HG03439 (cell line): ENCODE measurements at regions not wholly inside any gene's neighbourhood (a gene's known extent, or its start where the extent isn't known, plus 50 kb on each side); places are given as distances from the start of the nearest gene placed in this dataset.
"Not testable (repeated sequence)": the region's sequence is repeated elsewhere in the genome, so short reads cannot be mapped to it uniquely, and the experiment has no call there.

Experiments used
- ATAC-seq: cut with Tn5 transposase; IDR thresholded peaks from one replicate; pipeline ENCODE4 v1.9.1; 2021; ENCODE audit warnings: mild to moderate bottlenecking, moderate library complexity; ENCODE audit not compliant: unreplicated experiment

DNA sequence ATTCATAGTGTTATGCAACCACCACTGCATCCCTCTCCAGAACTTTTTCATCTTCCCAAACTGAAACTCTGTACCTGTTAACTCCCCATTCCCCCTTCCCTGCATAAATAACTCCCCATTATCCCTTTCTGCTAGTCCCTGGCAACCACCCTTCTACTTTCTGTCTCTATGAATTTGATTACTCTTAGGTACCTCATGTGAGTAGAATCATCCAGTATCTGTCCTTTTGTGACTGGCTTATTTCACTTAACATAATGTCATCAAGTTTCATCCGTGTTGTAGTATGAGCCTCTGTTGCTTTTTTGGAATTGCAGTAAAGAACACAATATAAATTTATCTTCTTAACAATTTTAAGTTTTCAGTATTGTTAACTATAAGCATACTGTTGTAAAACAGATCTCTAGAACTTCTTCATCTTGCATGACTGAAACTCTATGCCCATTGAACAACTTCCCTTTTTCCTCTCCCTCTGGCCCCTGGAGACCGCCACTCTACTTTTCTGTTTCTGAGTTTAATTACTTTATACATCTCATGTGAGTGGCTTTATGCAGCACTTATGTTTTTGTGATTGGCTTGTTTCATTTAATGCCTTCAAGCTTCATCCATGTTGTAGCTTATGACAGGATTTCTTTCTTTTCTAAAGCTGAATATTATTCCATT is 87.3 kb upstream of the ABCC4 start:
- ATAC-seq = no peak

DNA sequence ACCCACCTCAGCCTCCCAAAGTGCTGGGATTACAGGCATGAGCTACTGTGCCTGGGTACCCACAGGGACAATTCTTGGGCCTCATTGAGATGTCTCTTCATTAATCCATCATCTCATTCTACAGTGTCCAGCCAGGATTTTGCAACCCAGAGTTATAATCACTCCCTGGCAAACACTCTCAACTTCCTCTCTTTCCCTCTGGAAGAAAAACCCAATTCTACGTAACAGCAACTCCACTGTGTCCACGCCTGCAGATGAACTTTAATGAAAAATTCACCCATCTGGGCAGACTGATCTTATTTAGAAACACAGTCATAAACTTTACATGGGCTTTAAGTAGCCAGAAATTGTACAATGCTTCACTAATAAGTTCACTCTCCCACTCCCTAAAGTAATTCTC is 90.1 kb upstream of the ABCC4 start:
- no peak for ATAC-seq

DNA sequence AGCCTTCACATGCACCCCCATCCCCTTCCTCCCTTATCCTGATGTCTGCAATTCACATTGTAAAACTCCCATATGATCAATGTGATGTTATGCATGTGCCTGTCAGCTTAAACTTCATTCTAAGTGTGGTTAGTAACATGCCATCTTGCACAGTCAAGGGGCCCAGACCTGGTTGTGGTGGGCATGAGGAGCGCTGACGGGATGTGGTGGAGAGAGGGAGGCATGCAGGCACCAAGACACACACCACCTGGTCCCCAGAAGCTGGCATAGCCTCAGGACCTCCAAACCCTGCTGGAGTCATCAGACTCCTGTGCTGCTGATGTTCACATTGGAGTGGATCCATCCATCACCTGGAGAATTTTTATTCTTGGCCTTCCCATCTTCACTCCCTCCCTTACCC is 90.5 kb upstream of the ABCC4 start:
- no peak for ATAC-seq

DNA sequence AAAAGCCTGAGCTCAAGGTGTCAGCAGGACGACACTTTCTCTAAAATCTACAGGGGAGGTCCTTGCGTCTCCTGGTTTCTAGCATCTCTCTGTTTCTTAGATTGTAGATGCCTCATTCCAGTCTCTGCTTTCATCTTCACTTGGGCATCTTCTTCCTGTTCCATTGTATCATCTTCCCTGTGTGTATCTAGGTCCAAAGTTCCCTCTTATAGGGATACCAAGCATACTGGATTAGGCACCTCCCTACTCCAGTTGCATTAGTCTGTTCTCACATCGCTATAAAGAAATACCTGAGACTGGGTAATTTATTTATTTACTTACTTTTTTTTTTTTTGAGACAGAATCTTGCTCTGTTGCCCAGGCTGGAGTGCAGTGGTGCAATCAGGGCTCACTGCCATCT is 91.3 kb upstream of the ABCC4 start:
- ATAC-seq = no peak

GRCh38 chr13:95403349-95404140 is 102.3 kb upstream of the ABCC4 start:
- peak; percentile 16 for ATAC-seq

DNA sequence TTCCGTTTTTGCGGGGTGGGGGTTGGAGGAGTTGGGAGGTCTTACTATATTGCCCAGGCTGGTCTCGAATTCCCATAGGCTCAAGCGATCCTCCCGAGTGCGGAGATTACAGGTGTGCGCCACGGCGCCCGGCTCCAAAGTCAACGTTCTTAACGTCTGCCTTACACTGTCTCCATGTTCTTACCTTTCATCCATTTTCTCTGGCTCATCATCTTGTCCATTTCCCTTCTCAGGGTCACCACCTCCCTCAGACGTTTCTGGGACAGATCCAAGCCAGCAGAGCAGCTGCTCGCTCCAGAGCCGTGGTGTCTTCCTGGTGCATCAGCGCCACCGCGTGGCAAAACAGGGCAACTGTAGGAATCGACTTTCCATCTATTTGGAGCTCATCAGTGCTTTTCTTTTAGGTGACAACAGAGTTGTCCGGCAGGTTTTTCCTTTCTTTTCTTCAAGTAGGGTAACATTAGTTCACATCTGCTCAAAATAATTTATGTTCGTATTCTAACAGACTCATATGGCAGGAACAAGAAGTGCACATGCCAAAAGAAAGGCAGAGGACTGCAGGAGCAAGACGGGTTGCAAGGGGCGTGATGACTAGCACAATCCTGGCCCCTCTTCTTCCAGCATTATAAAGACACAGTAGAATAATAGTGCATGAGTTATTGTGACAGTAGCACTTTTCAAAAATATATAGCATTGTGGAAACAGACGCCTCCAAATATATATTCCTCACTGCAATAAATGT is 103.1 kb upstream of the ABCC4 start:
- ATAC-seq = peak; percentile 93

DNA sequence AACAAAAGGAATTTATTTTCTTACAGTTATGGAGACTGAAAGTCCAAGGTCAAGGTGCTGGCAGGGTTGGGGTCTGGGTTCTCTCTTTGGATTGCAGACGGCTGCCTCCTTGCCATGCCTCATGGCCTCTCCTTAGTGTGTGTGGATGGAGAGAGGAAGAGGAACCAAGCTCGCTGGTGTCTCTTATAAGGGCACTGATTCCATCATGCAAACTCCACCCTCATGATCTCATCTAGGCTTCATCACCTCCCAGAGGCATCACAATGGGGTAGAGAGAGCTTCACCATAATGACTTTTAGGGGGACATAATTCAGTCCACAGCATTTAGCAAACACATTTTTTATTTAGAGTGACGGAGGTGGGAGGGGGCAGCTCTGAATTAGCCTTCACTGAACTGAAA is 104.9 kb upstream of the ABCC4 start:
- no peak for ATAC-seq

DNA sequence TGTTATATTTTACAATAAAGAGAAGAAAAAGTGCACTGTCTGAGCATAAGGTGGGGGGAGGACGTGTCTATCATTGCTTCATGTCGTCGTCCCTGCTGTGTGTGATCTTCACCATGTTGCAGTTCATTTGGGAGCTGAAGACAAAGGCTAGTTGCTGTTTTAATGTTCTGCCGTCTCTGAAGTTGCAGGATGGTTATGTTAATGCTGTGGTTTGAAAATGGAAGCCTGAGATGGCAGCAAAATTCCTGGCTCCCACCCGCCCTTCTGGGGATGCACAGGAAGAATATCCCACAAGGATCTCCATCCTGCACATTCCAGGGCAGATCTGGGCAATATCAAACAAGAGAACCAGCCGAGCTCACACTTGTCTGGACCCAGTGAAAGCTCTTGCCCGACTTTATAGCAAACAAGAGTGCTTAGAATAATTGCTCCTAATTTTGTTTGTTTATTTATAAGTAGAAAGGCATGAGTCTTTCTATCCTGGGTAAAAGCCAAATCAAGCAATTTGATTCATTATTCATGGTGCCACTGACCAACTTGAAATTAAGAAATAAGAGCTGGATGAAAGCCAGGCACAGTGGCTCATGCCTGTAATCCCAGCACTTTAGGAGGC is 110.3 kb upstream of the ABCC4 start:
- no peak for ATAC-seq

DNA sequence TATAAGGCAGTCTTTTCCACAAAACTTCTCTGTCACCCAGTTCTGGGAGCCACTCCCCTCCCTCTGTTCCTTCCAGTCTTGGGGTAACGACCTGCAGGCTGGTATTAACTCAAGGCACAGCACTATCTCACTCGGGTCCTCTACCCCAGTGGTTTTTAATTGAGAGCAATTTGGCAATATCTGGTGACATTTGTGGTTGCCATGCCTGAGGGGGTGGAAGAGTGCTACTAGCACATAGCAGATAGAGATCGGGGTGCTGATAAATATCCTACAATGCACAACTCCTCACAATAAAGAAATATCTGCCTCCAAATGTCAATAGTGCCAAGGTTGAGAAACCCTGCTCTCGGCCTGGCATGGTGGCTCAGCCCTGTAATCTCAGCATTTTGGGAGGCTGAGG is 117.7 kb upstream of the ABCC4 start:
- no peak for ATAC-seq

GRCh38 chr13:95420501-95420900 is 119.2 kb upstream of the ABCC4 start:
- ATAC-seq = no peak

GRCh38 chr13:95426631-95427030 is 125.4 kb upstream of the ABCC4 start:
- ATAC-seq = no peak

GRCh38 chr13:95430525-95430924 is 122.0 kb upstream of the CLDN10 start:
- ATAC-seq = not testable (repeated sequence)

DNA sequence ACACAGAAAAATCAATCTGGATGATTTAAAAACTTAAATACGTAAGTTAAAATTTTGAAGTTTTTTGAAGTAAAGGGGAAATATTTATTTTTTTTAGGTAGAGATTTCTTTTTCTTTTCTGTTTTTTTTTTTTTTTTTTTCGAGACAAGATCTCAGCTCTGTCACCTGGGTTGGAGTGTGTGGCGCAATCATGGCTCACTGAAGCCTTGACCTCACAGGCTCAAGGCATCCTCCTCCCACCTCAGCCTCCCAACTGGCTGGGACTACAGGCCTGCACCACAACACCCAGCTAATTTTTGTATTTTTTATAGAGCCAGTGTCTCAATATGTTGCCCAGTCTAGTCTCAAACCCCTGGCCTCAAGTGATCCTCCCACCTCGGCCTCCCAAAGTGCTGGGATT is 120.4 kb upstream of the CLDN10 start:
- ATAC-seq = no peak

DNA sequence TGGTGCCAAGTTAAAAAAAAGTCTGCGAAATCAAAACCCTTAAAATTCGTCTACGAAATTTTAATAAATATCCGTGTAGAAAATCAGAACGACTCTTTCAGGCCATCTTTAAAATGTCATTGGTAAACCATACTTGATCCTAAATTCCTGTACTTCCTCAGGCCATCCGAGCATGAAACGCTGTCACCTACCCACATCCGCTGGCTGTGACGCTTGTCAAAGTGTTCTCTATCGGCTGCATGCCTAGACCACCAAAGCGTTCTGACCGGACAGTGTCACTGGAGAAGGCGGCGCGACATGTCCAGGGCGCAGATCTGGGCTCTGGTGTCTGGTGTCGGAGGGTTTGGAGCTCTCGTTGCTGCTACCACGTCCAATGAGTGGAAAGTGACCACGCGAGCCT is 119.0 kb upstream of the CLDN10 start:
- no peak for ATAC-seq

GRCh38 chr13:95434111-95434510 is 118.4 kb upstream of the CLDN10 start:
- ATAC-seq = no peak

GRCh38 chr13:95437561-95437960 is 115.0 kb upstream of the CLDN10 start:
- ATAC-seq = no peak

GRCh38 chr13:95438297-95438696 is 114.2 kb upstream of the CLDN10 start:
- no peak for ATAC-seq

- ATAC-seq = no peak
Observed at GRCh38 chr13:95440441-95441088, 112.0 kb upstream of the CLDN10 start.

- ATAC-seq = no peak
Observed at GRCh38 chr13:95441326-95441725, 111.2 kb upstream of the CLDN10 start.

GRCh38 chr13:95444006-95444730 is 108.4 kb upstream of the CLDN10 start:
- no peak for ATAC-seq
